ENCODE measurements at regions not wholly inside any gene's neighbourhood (a gene's known extent, or its start where the extent isn't known, plus 50 kb on each side); places are given as distances from the start of the nearest gene placed in this dataset.

DNA sequence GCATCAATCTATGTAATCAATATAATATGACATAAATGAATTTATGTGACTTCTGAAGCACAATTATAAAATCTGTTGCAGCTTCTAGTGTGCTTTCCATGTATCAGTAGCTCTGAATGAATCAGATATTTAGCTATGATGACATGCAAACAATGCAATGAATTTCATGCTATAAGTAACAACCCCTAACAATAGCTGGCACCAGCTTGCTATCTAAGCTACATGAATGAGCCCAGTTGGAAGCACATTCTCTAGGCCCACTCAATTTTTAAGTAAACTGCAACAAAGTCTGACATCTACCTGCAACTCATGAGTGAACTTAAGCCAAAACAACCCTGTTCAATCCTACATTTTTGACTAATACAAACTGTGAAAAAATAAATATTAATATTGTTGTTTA, 507.3 kb upstream of the ROBO1 start:
- TF ChIP-seq POLR2AphosphoS5 (IDR thresholded peaks at IDR 0.05; ENCODE audit: low read depth, low read length) (no peak), SIN3A (IDR thresholded peaks at IDR 0.05; ENCODE audit: borderline replicate concordance, insufficient read depth, low read depth, low read length) (no peak)
- TF ChIP-seq, protein P1, sequence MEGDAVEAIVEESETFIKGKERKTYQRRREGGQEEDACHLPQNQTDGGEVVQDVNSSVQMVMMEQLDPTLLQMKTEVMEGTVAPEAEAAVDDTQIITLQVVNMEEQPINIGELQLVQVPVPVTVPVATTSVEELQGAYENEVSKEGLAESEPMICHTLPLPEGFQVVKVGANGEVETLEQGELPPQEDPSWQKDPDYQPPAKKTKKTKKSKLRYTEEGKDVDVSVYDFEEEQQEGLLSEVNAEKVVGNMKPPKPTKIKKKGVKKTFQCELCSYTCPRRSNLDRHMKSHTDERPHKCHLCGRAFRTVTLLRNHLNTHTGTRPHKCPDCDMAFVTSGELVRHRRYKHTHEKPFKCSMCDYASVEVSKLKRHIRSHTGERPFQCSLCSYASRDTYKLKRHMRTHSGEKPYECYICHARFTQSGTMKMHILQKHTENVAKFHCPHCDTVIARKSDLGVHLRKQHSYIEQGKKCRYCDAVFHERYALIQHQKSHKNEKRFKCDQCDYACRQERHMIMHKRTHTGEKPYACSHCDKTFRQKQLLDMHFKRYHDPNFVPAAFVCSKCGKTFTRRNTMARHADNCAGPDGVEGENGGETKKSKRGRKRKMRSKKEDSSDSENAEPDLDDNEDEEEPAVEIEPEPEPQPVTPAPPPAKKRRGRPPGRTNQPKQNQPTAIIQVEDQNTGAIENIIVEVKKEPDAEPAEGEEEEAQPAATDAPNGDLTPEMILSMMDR (IDR thresholded peaks at IDR 0.05) = no peak
- TF ChIP-seq, protein P2, sequence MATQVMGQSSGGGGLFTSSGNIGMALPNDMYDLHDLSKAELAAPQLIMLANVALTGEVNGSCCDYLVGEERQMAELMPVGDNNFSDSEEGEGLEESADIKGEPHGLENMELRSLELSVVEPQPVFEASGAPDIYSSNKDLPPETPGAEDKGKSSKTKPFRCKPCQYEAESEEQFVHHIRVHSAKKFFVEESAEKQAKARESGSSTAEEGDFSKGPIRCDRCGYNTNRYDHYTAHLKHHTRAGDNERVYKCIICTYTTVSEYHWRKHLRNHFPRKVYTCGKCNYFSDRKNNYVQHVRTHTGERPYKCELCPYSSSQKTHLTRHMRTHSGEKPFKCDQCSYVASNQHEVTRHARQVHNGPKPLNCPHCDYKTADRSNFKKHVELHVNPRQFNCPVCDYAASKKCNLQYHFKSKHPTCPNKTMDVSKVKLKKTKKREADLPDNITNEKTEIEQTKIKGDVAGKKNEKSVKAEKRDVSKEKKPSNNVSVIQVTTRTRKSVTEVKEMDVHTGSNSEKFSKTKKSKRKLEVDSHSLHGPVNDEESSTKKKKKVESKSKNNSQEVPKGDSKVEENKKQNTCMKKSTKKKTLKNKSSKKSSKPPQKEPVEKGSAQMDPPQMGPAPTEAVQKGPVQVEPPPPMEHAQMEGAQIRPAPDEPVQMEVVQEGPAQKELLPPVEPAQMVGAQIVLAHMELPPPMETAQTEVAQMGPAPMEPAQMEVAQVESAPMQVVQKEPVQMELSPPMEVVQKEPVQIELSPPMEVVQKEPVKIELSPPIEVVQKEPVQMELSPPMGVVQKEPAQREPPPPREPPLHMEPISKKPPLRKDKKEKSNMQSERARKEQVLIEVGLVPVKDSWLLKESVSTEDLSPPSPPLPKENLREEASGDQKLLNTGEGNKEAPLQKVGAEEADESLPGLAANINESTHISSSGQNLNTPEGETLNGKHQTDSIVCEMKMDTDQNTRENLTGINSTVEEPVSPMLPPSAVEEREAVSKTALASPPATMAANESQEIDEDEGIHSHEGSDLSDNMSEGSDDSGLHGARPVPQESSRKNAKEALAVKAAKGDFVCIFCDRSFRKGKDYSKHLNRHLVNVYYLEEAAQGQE (IDR thresholded peaks at IDR 0.05; ENCODE audit: insufficient read depth in 1 of 2, low read depth in 2 of 2, low read length in 1 of 2) = no peak

Measured in Panc1 (cell line).